ENCODE measurements at regions not wholly inside any gene's neighbourhood (a gene's known extent, or its start where the extent isn't known, plus 50 kb on each side); places are given as distances from the start of the nearest gene placed in this dataset.

- Histone ChIP-seq H3K4me3 (no peak overlapping the region), H3K4me1 (no peaks in the 10 kb centered on the region), H3K27me3 (no peaks in the 10 kb centered on the region), H3K36me3 (no peaks in the 10 kb centered on the region), H3K9me3 (no peaks in the 10 kb centered on the region), H3K27ac (no peak overlapping the region)
- DNase-seq = no peak
- intact Hi-C loops (cut with DNase I; ENCODE audit: low total_unique reads) = no loop called here
- no peak for ATAC-seq
- in situ Hi-C loops (cut with MboI; ENCODE audit: low sequenced_read_pairs in 4 of 4) = loop anchor here in 1 of 4 donors (25.0 kb wide), 1 partner anchor 1765 kb away; no protein-coding TSS in a partner anchor
- TF ChIP-seq CTCF (IDR thresholded peaks at IDR 0.05 in 4 of 5, conservative IDR thresholded peaks at IDR 0.05 in 1 of 5) (no peak), POLR2A (IDR thresholded peaks at IDR 0.05) (no peak)
Measured at GRCh38 chrX:43552703-43553102, 103.4 kb upstream of the MAOA start.

- ATAC-seq (no peak), DNase-seq (no peak)
- no peaks in the 10 kb centered on the region for H3K27me3 ChIP-seq
- no peaks in the 10 kb centered on the region for H3K36me3 ChIP-seq
- intact Hi-C loops (cut with DNase I; ENCODE audit: low total_unique reads) = no loop called here
- H3K4me1 ChIP-seq = no peaks in the 10 kb centered on the region
- no peak overlapping the region for H3K4me3 ChIP-seq
- no peaks in the 10 kb centered on the region for H3K9me3 ChIP-seq
- in situ Hi-C loops (cut with MboI; ENCODE audit: low sequenced_read_pairs in 4 of 4) = loop anchor here in 1 of 4 donors (25.0 kb wide), 1 partner anchor 1766 kb away; no protein-coding TSS in a partner anchor
- TF ChIP-seq CTCF (IDR thresholded peaks at IDR 0.05 in 4 of 5, conservative IDR thresholded peaks at IDR 0.05 in 1 of 5) = no peak
- H3K27ac ChIP-seq = no peak overlapping the region
Measured at GRCh38 chrX:43553257-43553656, 102.8 kb upstream of the MAOA start.

- Histone ChIP-seq H3K27ac (no peak overlapping the region), H3K36me3 (no peaks in the 10 kb centered on the region), H3K4me3 (no peak overlapping the region), H3K27me3 (no peaks in the 10 kb centered on the region), H3K4me1 (no peaks in the 10 kb centered on the region), H3K9me3 (no peaks in the 10 kb centered on the region)
- no peak for ATAC-seq
- no peak for DNase-seq
- in situ Hi-C loops (cut with MboI; ENCODE audit: low sequenced_read_pairs in 4 of 4) (loop anchor here in 1 of 4 donors (25.0 kb wide), 1 partner anchor 1769 kb away; no protein-coding TSS in a partner anchor), intact Hi-C loops (cut with DNase I; ENCODE audit: low total_unique reads) (no loop called here)
- TF ChIP-seq POLR2A (IDR thresholded peaks at IDR 0.05) = no peak
- TF ChIP-seq CTCF (IDR thresholded peaks at IDR 0.05 in 4 of 5, conservative IDR thresholded peaks at IDR 0.05 in 1 of 5) = no peak
Measured at GRCh38 chrX:43556207-43556606, 99.9 kb upstream of the MAOA start.

- H3K9me3 ChIP-seq = no peaks in the 10 kb centered on the region
- H3K4me3 ChIP-seq = no peak overlapping the region
- no peaks in the 10 kb centered on the region for H3K4me1 ChIP-seq
- no peak overlapping the region for H3K27ac ChIP-seq
- no peaks in the 10 kb centered on the region for H3K27me3 ChIP-seq
- no peaks in the 10 kb centered on the region for H3K36me3 ChIP-seq
- intact Hi-C loops (cut with DNase I; ENCODE audit: low total_unique reads) = no loop called here
- in situ Hi-C loops (cut with MboI; ENCODE audit: low sequenced_read_pairs in 4 of 4) = loop anchor here in 1 of 4 donors (25.0 kb wide), 1 partner anchor 1770 kb away; no protein-coding TSS in a partner anchor
- TF ChIP-seq POLR2A (IDR thresholded peaks at IDR 0.05) = no peak
- peak in 4 of 5 experiments; percentile 34 to 53 (median 36) for TF ChIP-seq CTCF (IDR thresholded peaks at IDR 0.05 in 4 of 5, conservative IDR thresholded peaks at IDR 0.05 in 1 of 5)
- peak in 1 of 2 donors; percentile 15 for DNase-seq
- ATAC-seq = no peak
Measured at GRCh38 chrX:43557792-43558191, 98.3 kb upstream of the MAOA start.

GRCh38 chrX:43559644-43560043 is 96.5 kb upstream of the MAOA start:
- H3K9me3 ChIP-seq = no peaks in the 10 kb centered on the region
- TF ChIP-seq CTCF (IDR thresholded peaks at IDR 0.05 in 4 of 5, conservative IDR thresholded peaks at IDR 0.05 in 1 of 5) (peak; percentile 36 to 79 (median 53)), POLR2A (IDR thresholded peaks at IDR 0.05) (no peak)
- no peaks in the 10 kb centered on the region for H3K27me3 ChIP-seq
- H3K36me3 ChIP-seq = no peaks in the 10 kb centered on the region
- DNase-seq (peak in 1 of 2 donors; percentile 36), ATAC-seq (peak in 1 of 2 donors; percentile 78)
- H3K27ac ChIP-seq = no peak overlapping the region
- intact Hi-C loops (cut with DNase I; ENCODE audit: low total_unique reads) (loop anchor here (1.0 kb wide), 1 partner anchor 191 kb away; no protein-coding TSS in a partner anchor), in situ Hi-C loops (cut with MboI; ENCODE audit: low sequenced_read_pairs in 4 of 4) (loop anchor here (5.0 to 25.0 kb wide), 4 partner anchors 188 to 1772 kb away; no protein-coding TSS in a partner anchor)
- H3K4me1 ChIP-seq = no peaks in the 10 kb centered on the region
- no peak overlapping the region for H3K4me3 ChIP-seq
